ENCODE measurements at regions not wholly inside any gene's neighbourhood (a gene's known extent, or its start where the extent isn't known, plus 50 kb on each side); places are given as distances from the start of the nearest gene placed in this dataset.
"Not testable (repeated sequence)": the region's sequence is repeated elsewhere in the genome, so short reads cannot be mapped to it uniquely, and the experiment has no call there.

GRCh38 chr1:120542940-120543339 lies 128.1 kb downstream of the NBPF8 start:
- not testable (repeated sequence) for DNase-seq (ENCODE audit: low spot score); ATAC-seq (ENCODE audit: low FRiP score)

- peak; percentile 85 for ATAC-seq (ENCODE audit: low FRiP score)
- DNase-seq (ENCODE audit: low spot score) = peak; percentile 83
These were observed 129.6 kb downstream of the NBPF8 start for GRCh38 chr1:120544434-120544833.

DNA sequence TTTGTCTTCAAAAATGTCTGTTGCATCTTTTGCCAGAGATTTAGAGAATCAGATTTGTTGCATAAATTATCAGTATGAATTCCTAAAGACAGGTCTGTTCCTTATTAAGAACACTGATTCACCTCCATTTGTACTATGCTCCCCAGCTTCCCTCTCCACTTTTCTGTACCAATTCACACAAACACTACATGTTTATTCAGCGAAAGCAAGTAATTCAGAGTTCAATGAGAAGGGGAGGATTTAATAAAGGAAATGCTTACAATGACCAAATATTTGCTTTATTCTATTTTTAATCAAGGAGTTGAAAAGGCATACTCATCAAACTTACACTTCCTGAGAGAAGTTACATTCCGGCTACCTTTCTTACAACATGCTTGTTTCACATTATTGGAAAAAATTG lies 135.5 kb downstream of the NBPF8 start:
- not testable (repeated sequence) for DNase-seq (ENCODE audit: low spot score); ATAC-seq (ENCODE audit: low FRiP score)

DNA sequence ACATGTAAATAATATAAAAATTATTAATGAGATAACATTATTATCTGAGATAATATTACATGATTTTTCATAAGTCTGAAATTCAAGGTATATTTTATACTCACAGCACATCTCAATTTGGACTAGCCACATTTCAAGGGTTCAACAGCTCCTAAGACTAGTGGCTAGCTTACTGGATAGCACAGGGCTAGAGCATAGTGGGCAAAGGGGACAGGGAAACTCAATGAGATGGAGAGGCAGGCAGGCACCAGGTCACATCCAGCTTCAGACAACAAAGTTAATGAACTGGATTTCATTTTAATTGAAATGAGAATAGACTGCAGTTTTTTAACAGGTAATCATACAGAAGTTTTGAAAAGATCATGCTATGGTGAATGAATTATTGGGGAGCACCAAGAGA lies 137.4 kb downstream of the NBPF8 start:
- not testable (repeated sequence) for DNase-seq (ENCODE audit: low spot score); ATAC-seq (ENCODE audit: low FRiP score)

GRCh38 chr1:120557605-120558302 lies 142.9 kb downstream of the NBPF8 start:
- ATAC-seq (ENCODE audit: low FRiP score) = peak; percentile 31
- not testable (repeated sequence) for DNase-seq (ENCODE audit: low spot score)

- not testable (repeated sequence) for DNase-seq (ENCODE audit: low spot score)
- ATAC-seq (ENCODE audit: low FRiP score) = peak; percentile 94
These were observed 143.6 kb downstream of the NBPF8 start for GRCh38 chr1:120558303-120559060.

- DNase-seq (ENCODE audit: low spot score); ATAC-seq (ENCODE audit: low FRiP score): not testable (repeated sequence)
These were observed 146.9 kb downstream of the NBPF8 start for GRCh38 chr1:120561767-120562166.

GRCh38 chr1:120565396-120565795 lies 150.6 kb downstream of the NBPF8 start:
- not testable (repeated sequence) for DNase-seq (ENCODE audit: low spot score); ATAC-seq (ENCODE audit: low FRiP score)

DNA sequence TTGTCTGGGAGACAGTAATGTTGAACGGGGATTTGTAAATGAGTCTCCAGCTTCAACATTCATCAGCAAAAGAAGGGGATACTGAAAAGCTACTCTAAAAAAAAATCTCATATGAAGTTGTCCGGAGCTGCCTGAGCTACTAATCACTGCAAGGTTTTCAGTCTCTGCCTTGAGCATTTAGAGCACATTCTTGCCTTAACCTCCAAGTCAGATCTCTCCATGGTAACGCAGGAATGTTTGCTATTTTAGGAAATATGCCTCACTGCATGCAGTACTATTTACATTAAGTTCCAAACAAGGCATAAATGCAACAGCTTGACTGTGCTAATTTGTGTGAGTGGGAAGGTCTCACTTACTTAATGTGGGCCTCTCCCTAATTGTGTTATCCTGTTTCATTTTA lies 152.8 kb downstream of the NBPF8 start:
- DNase-seq (ENCODE audit: low spot score) = not testable (repeated sequence)
- ATAC-seq (ENCODE audit: low FRiP score) = peak; percentile 46

- DNase-seq (ENCODE audit: low spot score); ATAC-seq (ENCODE audit: low FRiP score): not testable (repeated sequence)
These were observed 148.5 kb upstream of the NBPF26 start for GRCh38 chr1:120575201-120575600.

GRCh38 chr1:120582135-120582534 lies 141.6 kb upstream of the NBPF26 start:
- not testable (repeated sequence) for DNase-seq (ENCODE audit: low spot score); ATAC-seq (ENCODE audit: low FRiP score)

DNA sequence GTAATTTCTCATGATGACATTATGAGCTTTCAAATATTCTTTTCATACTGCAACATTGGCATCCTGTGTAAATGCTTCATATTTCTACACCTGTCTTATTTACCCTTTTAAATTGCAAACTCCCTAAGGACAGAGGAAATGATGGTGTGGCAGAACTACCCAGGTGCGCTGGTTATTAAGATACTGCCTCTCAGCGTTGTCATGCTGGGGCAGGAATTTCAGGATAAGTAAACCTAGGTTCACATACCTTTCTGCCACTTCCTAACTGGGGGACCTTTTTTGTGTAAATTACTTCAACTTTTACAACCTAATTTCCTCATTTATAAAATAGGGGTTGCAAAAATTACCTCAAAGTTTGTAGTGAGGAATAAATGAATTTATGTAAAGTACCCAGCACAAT lies 137.7 kb upstream of the NBPF26 start:
- not testable (repeated sequence) for ATAC-seq (ENCODE audit: low FRiP score); DNase-seq (ENCODE audit: low spot score)

DNA sequence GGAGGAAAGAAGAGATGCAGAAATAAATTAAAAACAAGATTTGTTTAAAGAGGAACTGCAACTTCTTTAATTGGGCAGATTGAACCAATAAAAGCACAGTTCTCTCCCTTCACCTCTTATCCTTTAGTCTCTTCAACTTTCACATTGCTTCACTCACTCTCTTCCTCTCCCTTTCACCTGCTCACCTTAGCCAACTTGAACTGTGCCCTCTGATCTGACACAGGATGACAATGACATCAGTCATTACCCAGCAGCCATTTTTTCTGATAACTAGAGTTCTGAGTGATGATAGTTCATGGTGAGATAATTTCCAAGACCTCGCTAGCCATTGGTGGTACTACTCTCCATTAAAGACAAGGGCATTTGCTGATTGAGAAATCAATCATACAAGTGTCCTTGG lies 134.9 kb upstream of the NBPF26 start:
- not testable (repeated sequence) for ATAC-seq (ENCODE audit: low FRiP score); DNase-seq (ENCODE audit: low spot score)

DNA sequence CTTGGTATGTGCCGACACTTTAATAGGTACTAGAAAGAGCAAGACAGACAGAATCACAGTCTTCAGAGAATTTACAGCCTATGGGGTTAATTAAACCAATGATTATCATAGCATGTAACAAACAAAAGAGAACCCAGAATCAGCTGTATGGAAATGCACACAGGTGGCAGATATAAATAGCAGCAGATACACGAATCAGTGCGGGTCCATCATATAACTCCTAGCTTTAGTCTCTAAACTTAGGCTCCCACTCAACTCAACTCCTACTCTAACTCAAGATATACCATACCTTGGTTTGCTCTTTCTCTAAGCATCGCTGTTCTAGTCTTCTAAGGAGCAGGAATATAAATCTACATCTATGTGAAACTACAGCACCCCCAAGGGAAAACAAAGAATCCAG lies 132.0 kb upstream of the NBPF26 start:
- ATAC-seq (ENCODE audit: low FRiP score); DNase-seq (ENCODE audit: low spot score): not testable (repeated sequence)

GRCh38 chr1:120592943-120593342 lies 130.8 kb upstream of the NBPF26 start:
- ATAC-seq (ENCODE audit: low FRiP score) = peak; percentile 68
- not testable (repeated sequence) for DNase-seq (ENCODE audit: low spot score)

- not testable (repeated sequence) for DNase-seq (ENCODE audit: low spot score); ATAC-seq (ENCODE audit: low FRiP score)
These were observed 130.1 kb upstream of the NBPF26 start for GRCh38 chr1:120593648-120594047.

DNA sequence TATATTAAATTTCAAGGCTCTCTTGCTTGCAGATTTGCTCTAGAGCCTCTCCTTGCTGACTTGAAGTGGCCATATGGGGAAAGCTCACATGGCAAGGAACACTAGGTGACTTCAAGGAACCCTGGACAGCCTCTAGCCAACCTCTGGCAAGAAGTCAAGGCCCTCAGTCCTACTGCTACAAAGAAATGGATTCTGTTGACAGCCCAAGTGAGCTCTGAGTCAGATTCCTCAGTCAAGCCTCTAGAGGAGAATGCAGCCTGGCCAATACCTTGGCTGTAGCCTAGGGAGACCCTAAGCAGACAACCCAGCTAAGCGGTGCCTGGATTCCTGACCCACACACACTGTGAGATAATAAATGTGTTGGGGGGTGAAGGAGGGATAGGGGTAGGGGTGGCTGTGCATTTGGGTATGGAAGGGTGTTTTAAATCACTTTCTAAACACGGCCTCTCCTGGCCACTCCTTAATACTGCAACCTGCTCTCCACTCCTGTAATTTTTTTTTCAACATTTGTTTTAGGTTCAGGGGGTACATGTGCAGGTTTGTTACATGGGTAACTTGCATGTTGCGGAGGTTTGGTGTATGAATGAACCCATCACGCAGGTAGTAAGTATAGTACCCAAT lies 125.3 kb upstream of the NBPF26 start:
- not testable (repeated sequence) for DNase-seq (ENCODE audit: low spot score); ATAC-seq (ENCODE audit: low FRiP score)

DNA sequence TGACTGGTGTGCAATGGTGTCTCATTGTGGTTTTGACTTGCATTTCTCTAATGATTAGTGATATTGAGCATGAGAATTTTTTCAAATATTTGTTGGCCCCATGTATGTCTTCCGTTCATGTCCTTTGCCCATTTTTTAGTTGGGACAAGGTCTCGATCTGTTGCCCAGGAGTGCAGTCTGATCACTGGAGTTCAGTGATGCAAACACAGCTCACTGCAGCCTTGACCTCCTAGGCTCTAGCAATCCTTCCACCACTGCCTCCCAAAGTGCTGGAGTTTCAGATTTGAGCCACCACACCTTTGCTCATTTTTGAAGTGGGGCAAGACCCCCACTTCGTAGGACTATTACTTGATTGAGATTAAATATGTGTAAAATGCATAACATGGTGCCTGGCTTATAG lies 124.2 kb upstream of the NBPF26 start:
- not testable (repeated sequence) for DNase-seq (ENCODE audit: low spot score); ATAC-seq (ENCODE audit: low FRiP score)

GRCh38 chr1:120600442-120601041 lies 123.2 kb upstream of the NBPF26 start:
- DNase-seq (ENCODE audit: low spot score); ATAC-seq (ENCODE audit: low FRiP score): not testable (repeated sequence)

DNA sequence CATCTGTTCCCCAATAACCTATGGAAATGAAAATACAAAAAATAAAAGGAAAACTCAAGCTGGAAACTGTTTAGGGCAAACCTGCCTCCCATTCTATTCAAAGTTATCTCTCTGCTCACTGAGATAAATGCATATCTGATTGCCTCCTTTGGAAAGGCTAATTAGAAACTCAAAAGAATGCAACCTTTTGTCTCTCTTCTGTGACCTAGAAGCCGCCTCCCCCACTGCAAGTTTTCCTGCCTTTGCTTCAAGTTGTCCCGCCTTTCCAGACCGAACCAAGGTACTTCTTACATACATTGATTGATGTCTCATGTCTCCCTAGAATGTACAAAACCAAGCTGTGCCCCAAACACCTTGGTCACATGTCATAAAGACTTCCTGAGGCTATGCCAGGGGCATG lies 115.9 kb upstream of the NBPF26 start:
- ATAC-seq (ENCODE audit: low FRiP score); DNase-seq (ENCODE audit: low spot score): not testable (repeated sequence)
